AG10803 (cell line): ENCODE measurements at regions not wholly inside any gene's neighbourhood (a gene's known extent, or its start where the extent isn't known, plus 50 kb on each side); places are given as distances from the start of the nearest gene placed in this dataset.
"Not testable (repeated sequence)": the region's sequence is repeated elsewhere in the genome, so short reads cannot be mapped to it uniquely, and the experiment has no call there.

ENCODE experiments used
- DNase-seq: peaks from one replicate; pipeline ENCODE4 v3.0.0; 2010; ENCODE audit warnings: low read depth
- H3K4me3 ChIP-seq: 2 replicates; pipeline ENCODE4 v1.5.1; 2011; ENCODE audit warnings: mild to moderate bottlenecking, low read length, control low read depth
- TF ChIP-seq, protein P1 (sequence below): conservative IDR thresholded peaks from 2 replicates; pipeline ENCODE4 v1.5.1; 2011; ENCODE audit warnings: mild to moderate bottlenecking, low read length, control low read depth, inconsistent platforms

DNA sequence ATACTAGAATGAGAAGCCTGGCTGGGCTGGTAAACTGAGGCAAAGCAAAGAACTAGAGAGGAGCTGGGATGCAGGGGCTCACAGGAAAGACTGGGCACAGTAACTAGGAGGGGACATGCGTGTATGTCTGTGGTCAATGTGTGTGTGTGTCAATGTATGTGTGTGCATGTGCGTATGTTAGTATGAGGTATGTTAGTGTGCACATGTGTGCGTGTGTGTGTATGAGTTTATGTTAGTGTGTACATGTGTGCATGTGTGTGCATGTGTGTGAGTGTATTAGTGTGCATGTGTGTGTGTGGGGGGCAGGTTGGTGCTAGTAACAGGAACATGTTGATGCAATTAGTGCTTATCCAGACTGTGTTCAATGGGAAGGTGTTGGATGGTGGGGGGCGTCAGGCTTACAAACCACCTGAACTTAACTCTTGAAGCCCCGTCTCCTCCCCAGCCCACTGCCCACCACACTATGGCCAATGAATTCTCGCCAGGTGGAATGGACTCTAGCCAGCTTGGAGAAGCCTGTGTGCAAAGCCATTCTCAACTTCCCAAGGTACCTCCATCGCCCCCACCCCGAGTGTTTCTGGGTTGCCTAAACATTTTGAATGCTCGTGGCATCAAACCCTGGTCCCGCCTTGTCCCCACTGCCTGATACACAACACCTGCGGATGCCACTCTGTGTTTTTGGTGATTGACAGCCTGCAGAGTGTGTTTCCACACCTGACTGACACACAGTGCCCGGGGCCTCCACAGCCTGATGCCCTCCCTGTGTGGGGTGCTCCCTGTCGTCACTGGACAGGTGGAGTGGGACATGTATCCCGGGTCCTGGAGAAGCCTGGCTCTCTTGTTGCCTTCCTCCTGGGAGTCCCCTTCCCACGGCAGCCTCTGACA lies 90.1 kb upstream of the ASB18 start:
- H3K4me3 ChIP-seq = no peak overlapping the region
- TF ChIP-seq, protein P1, sequence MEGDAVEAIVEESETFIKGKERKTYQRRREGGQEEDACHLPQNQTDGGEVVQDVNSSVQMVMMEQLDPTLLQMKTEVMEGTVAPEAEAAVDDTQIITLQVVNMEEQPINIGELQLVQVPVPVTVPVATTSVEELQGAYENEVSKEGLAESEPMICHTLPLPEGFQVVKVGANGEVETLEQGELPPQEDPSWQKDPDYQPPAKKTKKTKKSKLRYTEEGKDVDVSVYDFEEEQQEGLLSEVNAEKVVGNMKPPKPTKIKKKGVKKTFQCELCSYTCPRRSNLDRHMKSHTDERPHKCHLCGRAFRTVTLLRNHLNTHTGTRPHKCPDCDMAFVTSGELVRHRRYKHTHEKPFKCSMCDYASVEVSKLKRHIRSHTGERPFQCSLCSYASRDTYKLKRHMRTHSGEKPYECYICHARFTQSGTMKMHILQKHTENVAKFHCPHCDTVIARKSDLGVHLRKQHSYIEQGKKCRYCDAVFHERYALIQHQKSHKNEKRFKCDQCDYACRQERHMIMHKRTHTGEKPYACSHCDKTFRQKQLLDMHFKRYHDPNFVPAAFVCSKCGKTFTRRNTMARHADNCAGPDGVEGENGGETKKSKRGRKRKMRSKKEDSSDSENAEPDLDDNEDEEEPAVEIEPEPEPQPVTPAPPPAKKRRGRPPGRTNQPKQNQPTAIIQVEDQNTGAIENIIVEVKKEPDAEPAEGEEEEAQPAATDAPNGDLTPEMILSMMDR = no peak
- DNase-seq = no peak

DNA sequence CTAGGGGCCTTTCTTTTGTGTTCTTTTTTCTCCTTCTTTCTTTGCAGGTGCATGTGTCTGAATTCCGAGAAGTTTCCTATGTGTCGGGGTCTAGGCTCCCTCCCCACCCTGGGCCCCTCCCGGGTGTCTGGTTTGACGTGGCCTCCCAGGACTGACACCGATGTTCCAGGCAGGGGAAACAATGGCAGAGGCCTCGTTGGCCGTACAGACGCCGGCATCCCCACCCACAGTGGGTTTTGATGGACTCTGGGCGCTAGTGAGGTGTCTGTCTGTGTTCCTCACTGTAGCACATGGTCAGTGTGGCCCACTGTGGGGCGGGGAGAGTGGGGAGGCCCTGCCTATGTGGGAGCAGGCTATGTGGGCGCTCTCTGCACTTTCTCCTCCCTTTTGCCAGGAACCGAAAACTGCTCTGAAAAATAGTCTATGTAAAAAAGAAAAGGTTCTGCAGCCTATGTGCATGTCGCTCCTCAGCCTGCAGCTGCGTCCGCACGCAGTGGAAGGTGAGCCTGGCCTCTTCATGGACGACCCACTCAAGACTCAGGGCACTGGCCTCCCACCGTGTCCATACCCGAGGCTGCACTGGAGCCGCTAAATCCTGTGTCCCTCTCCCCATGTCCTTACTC lies 90.9 kb upstream of the ASB18 start:
- no peak overlapping the region for H3K4me3 ChIP-seq
- no peak for DNase-seq
- TF ChIP-seq, protein P1 = no peak

DNA sequence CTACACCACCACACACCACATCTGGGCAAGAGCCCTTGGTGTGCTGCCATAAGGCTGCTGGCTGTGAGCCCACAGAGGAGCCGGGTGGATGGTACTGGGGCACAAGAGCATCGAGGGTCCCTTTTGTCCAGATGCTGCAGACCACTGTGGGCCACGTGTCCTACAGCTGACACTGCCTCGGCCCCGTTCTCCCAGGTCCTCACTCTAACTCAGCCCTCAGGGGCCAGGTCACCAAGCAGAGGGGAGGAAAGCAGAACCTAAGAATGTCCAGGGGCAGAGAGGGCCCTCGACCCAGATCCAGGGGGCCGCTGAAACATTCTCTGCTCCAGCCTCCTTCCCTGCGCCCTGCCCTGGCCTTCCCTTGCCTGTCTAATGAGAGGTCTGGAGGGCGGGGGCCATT lies 91.7 kb upstream of the ASB18 start:
- no peak for DNase-seq
- H3K4me3 ChIP-seq = no peak overlapping the region
- TF ChIP-seq, protein P1 = no peak

DNA sequence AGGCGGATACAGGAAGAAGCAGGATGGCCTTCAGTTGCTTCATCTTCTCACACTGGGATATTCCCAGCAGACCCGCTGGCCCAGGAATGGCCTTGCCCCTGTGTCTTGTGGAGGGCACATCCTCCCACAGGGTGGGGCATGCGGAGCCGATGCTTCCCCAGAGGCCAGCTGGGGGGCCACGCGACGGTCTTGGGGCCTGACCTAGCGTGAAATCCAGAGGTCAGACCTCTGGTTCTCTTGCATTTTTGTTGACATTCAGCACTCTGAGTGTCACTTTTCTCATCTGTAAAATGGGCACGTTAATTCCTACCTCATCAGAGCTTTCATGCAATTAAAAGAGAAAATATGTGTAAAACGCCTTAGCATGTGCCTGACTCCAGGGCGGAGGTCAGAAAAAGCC lies 92.1 kb upstream of the ASB18 start:
- not testable (repeated sequence) for H3K4me3 ChIP-seq

DNA sequence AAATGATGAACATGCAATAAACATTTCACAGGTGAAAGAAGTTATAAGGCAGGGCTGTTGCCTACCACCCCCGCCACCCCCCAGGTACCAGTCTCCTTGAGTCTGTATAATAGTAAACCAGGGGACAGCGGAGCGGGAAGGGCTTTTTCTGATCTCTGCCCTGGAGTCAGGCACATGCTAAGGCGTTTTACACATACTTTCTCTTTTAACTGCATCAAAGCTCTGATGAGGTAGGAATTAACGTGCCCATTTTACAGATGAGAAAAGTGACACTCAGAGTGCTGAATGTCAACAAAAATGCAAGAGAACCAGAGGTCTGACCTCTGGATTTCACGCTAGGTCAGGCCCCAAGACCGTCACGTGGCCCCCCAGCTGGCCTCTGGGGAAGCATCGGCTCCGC lies 94.3 kb upstream of the ASB18 start:
- not testable (repeated sequence) for H3K4me3 ChIP-seq, DNase-seq

More for the DNA sequence above, 92.1 kb upstream of the ASB18 start:
- not testable (repeated sequence) for DNase-seq

DNA sequence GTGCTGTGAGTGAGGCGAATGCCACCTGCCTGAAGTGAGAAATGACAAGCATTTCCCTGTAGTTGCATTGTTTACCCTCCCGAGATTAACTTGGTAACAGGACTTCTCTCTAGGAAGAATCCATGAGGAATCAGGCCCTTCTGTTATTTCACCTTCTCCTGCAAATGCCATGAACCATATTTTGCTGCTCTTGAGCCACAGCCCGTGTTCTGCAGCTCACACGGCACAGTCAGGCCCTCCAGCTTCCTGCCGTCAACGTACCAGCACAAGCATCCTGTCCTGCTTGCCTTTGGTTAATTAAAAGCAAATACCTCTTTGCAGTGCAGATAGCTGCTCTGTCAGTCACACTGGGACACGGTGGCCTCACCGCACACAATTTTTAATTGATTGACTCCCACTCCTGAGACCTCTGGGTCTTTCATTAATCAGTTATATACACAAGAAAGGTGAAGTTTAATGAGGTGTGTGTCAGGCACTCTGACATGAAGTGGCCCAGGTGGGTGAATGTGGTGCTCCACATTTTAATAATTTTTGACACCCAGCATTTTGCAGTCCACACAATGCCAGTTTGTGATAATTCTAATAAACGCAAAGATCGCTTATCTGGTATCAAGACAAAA lies 95.3 kb upstream of the ASB18 start:
- H3K4me3 ChIP-seq = no peak overlapping the region
- no peak for DNase-seq
- TF ChIP-seq, protein P1 = no peak

DNA sequence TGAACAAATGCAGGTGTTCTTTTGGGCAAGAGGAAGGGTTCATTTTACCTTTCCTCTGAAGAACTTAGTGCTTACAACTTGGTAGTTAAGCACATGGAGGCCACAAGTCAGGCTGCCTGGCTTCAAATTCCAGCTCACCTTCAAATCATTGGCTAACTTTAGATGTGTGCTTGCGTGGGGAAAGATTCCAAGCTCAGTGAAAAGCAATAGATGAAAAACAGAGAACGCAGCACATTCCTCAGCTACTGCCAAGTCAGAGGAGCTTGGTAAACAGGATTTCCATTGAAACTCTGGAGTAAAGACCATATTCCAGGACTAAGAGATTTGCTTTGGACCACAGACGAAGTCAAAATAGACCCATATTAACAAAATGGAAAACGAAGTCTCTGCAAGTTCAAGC lies 96.3 kb upstream of the ASB18 start:
- DNase-seq = no peak
- H3K4me3 ChIP-seq = no peak overlapping the region
- TF ChIP-seq, protein P1 = no peak
